Body of pancreas (tissue), 4 donors: ENCODE measurements at regions not wholly inside any gene's neighbourhood (a gene's known extent, or its start where the extent isn't known, plus 50 kb on each side); places are given as distances from the start of the nearest gene placed in this dataset.
"Not testable (repeated sequence)": the region's sequence is repeated elsewhere in the genome, so short reads cannot be mapped to it uniquely, and the experiment has no call there.

Experiments used
- ATAC-seq: fragments of 150-250 bp; one replicate; pipeline ENCODE4 v1.9.1; 2016
- DNase-seq, 4 donors: peaks; one replicate each; pipeline ENCODE4 v3.0.0-alpha.2; 2019
- H3K27ac ChIP-seq, 4 donors: fragments of 200-600 bp; sonication (generic); 1 replicate in 3 of 4; 2 replicates in 1 of 4; pipeline versions ENCODE4 v1.5.1 to v1.6.1; 2016 to 2019; ENCODE audit warnings: mild to moderate bottlenecking in 1 of 4, mixed read lengths in 1 of 4, moderate library complexity in 1 of 4
- H3K27me3 ChIP-seq, 2 donors: fragments of 200-600 bp; sonication (generic); one replicate each; pipeline ENCODE4 v1.6.0; 2016; ENCODE audit warnings: mild to moderate bottlenecking in 1 of 2
- H3K36me3 ChIP-seq, 2 donors: fragments of 200-600 bp; sonication (generic); replicated peaks in 1 of 2; 2 replicates each; pipeline ENCODE4 v1.5.1; 2016; ENCODE audit warnings: low read depth in 2 of 2; ENCODE audit not compliant: insufficient read depth in 1 of 2
- H3K4me1 ChIP-seq: fragments of 200-600 bp; sonication (generic); one replicate; pipeline ENCODE4 v1.6.0; 2016
- H3K4me3 ChIP-seq, 2 donors: fragments of 200-600 bp; sonication (generic); 1 replicate in 1 of 2; 2 replicates in 1 of 2; pipeline ENCODE4 v1.5.1; 2016 to 2019
- H3K9me3 ChIP-seq, 3 donors: fragments of 200-600 bp; sonication (generic); 1 replicate in 2 of 3; 2 replicates in 1 of 3; pipeline ENCODE4 v1.5.1; 2016
- POLR2A ChIP-seq, 3 donors: fragments of 450-650 bp; IDR thresholded peaks; one replicate each; pipeline ENCODE4 v1.6.1; 2016; ENCODE audit warnings: antibody characterized with exemption in 3 of 3, mild to moderate bottlenecking in 2 of 3
- WGBS, 2 donors: methylation state at CpG; one replicate each; pipeline ENCODE4 v1.1.5; 2017; 5-methylcytosine and 5-hydroxymethylcytosine counted together
- intact Hi-C: fragments of 100-400 bp; cut with DNase I; formaldehyde crosslinking; loops from one replicate; pipeline ENCODE4 v1.15.1; 2023
- TF ChIP-seq, protein P1 (sequence below), 7 experiments: fragments of 450-650 bp in 4 of 7; fragments of 200-600 bp in 3 of 7; sonication (generic) in 3 of 7; IDR thresholded peaks; one replicate each; pipeline ENCODE4 v1.5.1; 2016 to 2019; ENCODE audit warnings: antibody characterized with exemption in 7 of 7

DNA sequence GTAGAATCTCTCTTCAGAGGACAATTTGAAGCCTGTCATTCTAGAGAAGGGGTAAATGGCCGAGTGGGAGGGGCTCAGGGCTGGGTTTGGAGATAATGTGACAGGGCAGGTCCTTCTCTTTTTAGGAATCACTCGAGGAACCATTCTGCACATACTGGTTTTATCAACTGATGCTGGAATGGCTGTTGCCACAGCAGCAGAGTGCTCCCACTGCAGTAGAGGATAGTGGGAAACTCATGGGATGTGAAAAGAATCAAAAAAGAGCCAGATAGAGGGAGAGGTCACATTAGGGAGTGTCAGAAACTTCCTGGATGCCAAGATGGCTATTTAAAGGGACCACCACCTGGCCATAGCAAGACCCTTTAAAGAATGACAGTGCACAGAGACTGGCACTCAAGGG, 105.3 kb downstream of the NAV1 start:
- H3K27ac ChIP-seq, result no peak overlapping the region
- DNase-seq (no peak), ATAC-seq (no peak)
- H3K27me3 ChIP-seq, result no peaks in the 10 kb centered on the region
- no peaks in the 10 kb centered on the region for H3K9me3 ChIP-seq
- no peak overlapping the region for H3K4me3 ChIP-seq
- no peak for TF ChIP-seq POLR2A (IDR thresholded peaks at IDR 0.05)
- TF ChIP-seq, protein P1, sequence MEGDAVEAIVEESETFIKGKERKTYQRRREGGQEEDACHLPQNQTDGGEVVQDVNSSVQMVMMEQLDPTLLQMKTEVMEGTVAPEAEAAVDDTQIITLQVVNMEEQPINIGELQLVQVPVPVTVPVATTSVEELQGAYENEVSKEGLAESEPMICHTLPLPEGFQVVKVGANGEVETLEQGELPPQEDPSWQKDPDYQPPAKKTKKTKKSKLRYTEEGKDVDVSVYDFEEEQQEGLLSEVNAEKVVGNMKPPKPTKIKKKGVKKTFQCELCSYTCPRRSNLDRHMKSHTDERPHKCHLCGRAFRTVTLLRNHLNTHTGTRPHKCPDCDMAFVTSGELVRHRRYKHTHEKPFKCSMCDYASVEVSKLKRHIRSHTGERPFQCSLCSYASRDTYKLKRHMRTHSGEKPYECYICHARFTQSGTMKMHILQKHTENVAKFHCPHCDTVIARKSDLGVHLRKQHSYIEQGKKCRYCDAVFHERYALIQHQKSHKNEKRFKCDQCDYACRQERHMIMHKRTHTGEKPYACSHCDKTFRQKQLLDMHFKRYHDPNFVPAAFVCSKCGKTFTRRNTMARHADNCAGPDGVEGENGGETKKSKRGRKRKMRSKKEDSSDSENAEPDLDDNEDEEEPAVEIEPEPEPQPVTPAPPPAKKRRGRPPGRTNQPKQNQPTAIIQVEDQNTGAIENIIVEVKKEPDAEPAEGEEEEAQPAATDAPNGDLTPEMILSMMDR (IDR thresholded peaks at IDR 0.05), result no peak
- 65 to 82% methylated on average over 2 of the region's 2 CpGs for WGBS, 2 donors
- no peaks in the 10 kb centered on the region for H3K36me3 ChIP-seq
- intact Hi-C loops, result no loop called here
- peaks cover 15% of the 10 kb centered on the region for H3K4me1 ChIP-seq

DNA sequence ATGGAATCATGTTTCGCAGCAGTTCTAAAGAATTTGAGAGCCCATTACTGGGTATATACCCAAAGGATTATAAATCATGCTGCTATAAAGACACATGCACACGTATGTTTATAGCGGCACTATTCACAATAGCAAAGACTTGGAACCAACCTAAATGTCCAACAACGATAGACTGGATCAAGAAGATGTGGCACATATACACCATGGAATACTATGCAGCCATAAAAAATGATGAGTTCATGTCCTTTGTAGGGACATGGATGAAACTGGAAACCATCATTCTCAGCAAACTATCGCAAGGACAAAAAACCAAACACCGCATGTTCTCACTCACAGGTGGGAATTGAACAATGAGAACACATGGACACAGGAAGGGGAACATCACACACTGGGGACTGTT, 106.1 kb downstream of the NAV1 start:
- H3K9me3 ChIP-seq, H3K27me3 ChIP-seq, intact Hi-C loops, ATAC-seq, H3K4me3 ChIP-seq, DNase-seq, H3K27ac ChIP-seq, H3K36me3 ChIP-seq: not testable (repeated sequence)
- 92 to 94% methylated on average over 4 of the region's 6 CpGs for WGBS, 2 donors
- peaks cover 22% of the 10 kb centered on the region for H3K4me1 ChIP-seq

DNA sequence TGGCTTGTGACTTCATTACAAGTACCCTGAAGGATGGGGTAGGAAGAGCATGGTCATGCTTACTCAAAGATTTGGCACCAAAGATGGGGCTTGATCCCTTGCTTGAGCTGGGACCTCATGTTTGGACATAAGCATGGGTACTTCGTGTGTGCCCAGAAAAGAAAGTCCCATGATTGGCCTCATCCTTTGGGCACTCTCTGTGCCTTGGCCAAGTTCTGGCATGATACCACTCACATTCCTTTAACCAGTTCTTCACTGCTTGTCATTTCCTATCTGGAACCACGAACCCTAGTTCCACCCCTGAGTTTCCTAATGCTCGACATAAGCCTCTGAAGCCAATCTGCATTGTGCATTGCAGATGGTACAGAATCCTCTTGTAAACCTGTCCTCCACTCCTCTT, 107.0 kb downstream of the NAV1 start:
- Histone ChIP-seq H3K4me1 (peaks cover 30% of the 10 kb centered on the region), H3K27ac (no peak overlapping the region), H3K27me3 (no peaks in the 10 kb centered on the region), H3K36me3 (no peaks in the 10 kb centered on the region), H3K9me3 (no peaks in the 10 kb centered on the region), H3K4me3 (no peak overlapping the region)
- ATAC-seq (no peak), DNase-seq (no peak)
- WGBS, 2 donors, result 77 to 92% methylated on average over 3 of the region's 3 CpGs
- intact Hi-C loops, result no loop called here
- TF ChIP-seq, protein P1 (IDR thresholded peaks at IDR 0.05), result no peak
- no peak for TF ChIP-seq POLR2A (IDR thresholded peaks at IDR 0.05)

DNA sequence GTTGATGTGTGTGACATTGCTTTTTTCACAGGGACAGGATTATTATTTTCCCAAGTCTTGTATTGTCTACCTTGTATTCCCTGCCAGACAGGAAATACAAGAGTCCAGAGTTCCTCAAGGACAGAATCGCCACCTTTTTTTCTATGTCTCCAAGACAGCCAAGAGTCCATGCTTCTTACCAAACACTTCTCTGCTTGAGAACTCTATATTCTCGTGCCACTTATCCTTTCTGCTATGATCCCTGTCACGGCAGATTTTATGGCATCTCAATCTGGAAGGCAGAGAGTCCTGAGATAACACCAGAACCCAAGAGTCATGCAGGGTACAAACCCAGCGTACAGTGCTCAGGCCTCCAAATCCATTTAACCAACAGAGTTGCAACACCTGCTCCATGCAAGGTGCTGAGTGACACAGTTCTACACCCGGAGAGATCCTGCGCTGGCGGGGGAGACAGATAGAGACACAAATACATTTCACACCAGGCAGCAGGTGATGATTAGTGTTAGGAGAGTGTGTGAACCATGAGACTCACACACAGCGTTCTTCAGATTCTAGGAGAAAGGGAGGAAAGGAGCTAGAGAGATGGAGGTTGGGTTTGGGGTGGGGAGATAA, 107.6 kb downstream of the NAV1 start:
- no peaks in the 10 kb centered on the region for H3K9me3 ChIP-seq
- intact Hi-C loops, result no loop called here
- H3K27ac ChIP-seq, result no peak overlapping the region
- DNase-seq (no peak), ATAC-seq (no peak)
- 83 to 89% methylated on average over 8 of the region's 8 CpGs for WGBS, 2 donors
- no peaks in the 10 kb centered on the region for H3K27me3 ChIP-seq
- TF ChIP-seq, protein P1 (IDR thresholded peaks at IDR 0.05), result no peak
- TF ChIP-seq POLR2A (IDR thresholded peaks at IDR 0.05), result no peak
- H3K4me3 ChIP-seq, result no peak overlapping the region
- peaks cover 30% of the 10 kb centered on the region for H3K4me1 ChIP-seq
- no peaks in the 10 kb centered on the region for H3K36me3 ChIP-seq

DNA sequence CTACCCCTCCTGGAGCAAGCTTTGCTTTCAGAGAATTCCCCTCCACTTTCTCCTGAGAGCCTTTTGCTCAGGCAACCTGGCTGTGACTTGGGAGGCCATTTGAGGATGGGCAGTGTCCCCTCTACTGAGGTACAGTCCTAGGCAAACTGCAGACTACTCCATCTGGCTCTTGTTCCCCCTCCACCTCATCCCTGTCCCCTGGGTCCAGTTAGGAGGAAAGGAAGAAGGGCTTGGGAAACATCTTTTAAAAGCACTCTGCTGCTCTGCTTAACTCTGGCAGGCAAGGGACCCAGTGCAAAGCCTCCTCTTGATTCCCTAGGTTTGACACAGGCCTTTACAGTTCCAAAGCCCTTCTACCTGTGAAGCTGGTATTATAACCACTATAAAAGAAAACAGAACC, 108.2 kb downstream of the NAV1 start:
- H3K4me3 ChIP-seq, result no peak overlapping the region
- peaks cover 30% of the 10 kb centered on the region for H3K4me1 ChIP-seq
- ATAC-seq (no peak), DNase-seq (no peak)
- intact Hi-C loops, result no loop called here
- H3K27ac ChIP-seq, result no peak overlapping the region
- no peaks in the 10 kb centered on the region for H3K9me3 ChIP-seq
- no peak for TF ChIP-seq POLR2A (IDR thresholded peaks at IDR 0.05)
- TF ChIP-seq, protein P1 (IDR thresholded peaks at IDR 0.05), result no peak
- H3K27me3 ChIP-seq, result no peaks in the 10 kb centered on the region
- H3K36me3 ChIP-seq, result no peaks in the 10 kb centered on the region
